Peyer's patch (tissue), 4 donors: ENCODE measurements at regions not wholly inside any gene's neighbourhood (a gene's known extent, or its start where the extent isn't known, plus 50 kb on each side); places are given as distances from the start of the nearest gene placed in this dataset.

Experiments used
- DNase-seq, 3 donors: peaks; one replicate each; pipeline ENCODE4 v3.0.0-alpha.2; 2017 to 2019
- H3K27ac ChIP-seq, 4 donors: fragments of 200-600 bp; sonication (generic); one replicate each; pipeline ENCODE4 v1.5.1; 2016 to 2019
- H3K27me3 ChIP-seq, 2 donors: fragments of 200-600 bp; sonication (generic); one replicate each; pipeline ENCODE4 v1.5.1; 2019
- H3K36me3 ChIP-seq, 3 donors: fragments of 200-600 bp; sonication (generic); one replicate each; pipeline ENCODE4 v1.5.1; 2016 to 2019
- H3K4me1 ChIP-seq, 4 donors: fragments of 200-600 bp; sonication (generic); one replicate each; pipeline ENCODE4 v1.5.1; 2016 to 2019
- H3K4me3 ChIP-seq, 4 donors: fragments of 200-600 bp; sonication (generic); 1 replicate in 3 of 4; 2 replicates in 1 of 4; pipeline ENCODE4 v1.5.1; 2016 to 2019; ENCODE audit warnings: mild to moderate bottlenecking in 1 of 4
- H3K9me3 ChIP-seq, 4 donors: fragments of 200-600 bp; sonication (generic); one replicate each; pipeline ENCODE4 v1.5.1; 2016 to 2019; ENCODE audit warnings: mild to moderate bottlenecking in 1 of 4
- CTCF ChIP-seq, 6 experiments: fragments of 450-650 bp in 4 of 6; fragments of 200-600 bp in 2 of 6; sonication (generic) in 1 of 6; IDR thresholded peaks; one replicate each; pipeline ENCODE4 v1.5.1; 2017 to 2019; ENCODE audit warnings: antibody characterized with exemption in 6 of 6, mild to moderate bottlenecking in 3 of 6, moderate library complexity in 1 of 6
- POLR2A ChIP-seq, 2 donors: fragments of 450-650 bp; IDR thresholded peaks; one replicate each; pipeline ENCODE4 v1.5.1; 2017; ENCODE audit warnings: antibody characterized with exemption in 2 of 2, mild to moderate bottlenecking in 2 of 2, moderate library complexity in 2 of 2

- H3K36me3 ChIP-seq, result no peaks in the 10 kb centered on the region
Measured at GRCh38 chr15:69929905-69930630, 167.6 kb downstream of the TLE3 start.

GRCh38 chr15:69930754-69931153 lies 167.0 kb downstream of the TLE3 start:
- H3K4me1 ChIP-seq, result no peaks in the 10 kb centered on the region
- H3K27ac ChIP-seq, result no peak overlapping the region
- H3K36me3 ChIP-seq, result no peaks in the 10 kb centered on the region
- TF ChIP-seq POLR2A (IDR thresholded peaks at IDR 0.05) (no peak), CTCF (IDR thresholded peaks at IDR 0.05) (no peak)
- H3K9me3 ChIP-seq, result no peaks in the 10 kb centered on the region
- H3K4me3 ChIP-seq, result no peak overlapping the region
- no peaks in the 10 kb centered on the region for H3K27me3 ChIP-seq
- DNase-seq, result no peak

More at GRCh38 chr15:69929905-69930630, 167.6 kb downstream of the TLE3 start:
- DNase-seq, result no peak
- Histone ChIP-seq H3K4me1 (no peaks in the 10 kb centered on the region), H3K27ac (no peak overlapping the region), H3K27me3 (no peaks in the 10 kb centered on the region), H3K4me3 (no peak overlapping the region), H3K9me3 (peaks cover 0 to 3% (median 0%) of the 10 kb centered on the region in 4 donors)
- TF ChIP-seq CTCF (IDR thresholded peaks at IDR 0.05), result no peak

GRCh38 chr15:69931156-69931555 lies 166.6 kb downstream of the TLE3 start:
- no peaks in the 10 kb centered on the region for H3K36me3 ChIP-seq
- H3K4me3 ChIP-seq, result no peak overlapping the region

GRCh38 chr15:69934607-69935006 lies 163.1 kb downstream of the TLE3 start:
- no peak for DNase-seq
- TF ChIP-seq POLR2A (IDR thresholded peaks at IDR 0.05) (no peak), CTCF (IDR thresholded peaks at IDR 0.05) (no peak)
- no peaks in the 10 kb centered on the region for H3K27me3 ChIP-seq
- no peaks in the 10 kb centered on the region for H3K36me3 ChIP-seq
- H3K27ac ChIP-seq, result no peak overlapping the region
- H3K9me3 ChIP-seq, result no peaks in the 10 kb centered on the region
- H3K4me3 ChIP-seq, result no peak overlapping the region
- no peaks in the 10 kb centered on the region for H3K4me1 ChIP-seq

More at GRCh38 chr15:69931156-69931555, 166.6 kb downstream of the TLE3 start:
- no peak for TF ChIP-seq CTCF (IDR thresholded peaks at IDR 0.05)
- TF ChIP-seq POLR2A (IDR thresholded peaks at IDR 0.05), result no peak
- DNase-seq, result no peak
- Histone ChIP-seq H3K9me3 (no peaks in the 10 kb centered on the region), H3K4me1 (no peaks in the 10 kb centered on the region), H3K27ac (no peak overlapping the region), H3K27me3 (no peaks in the 10 kb centered on the region)

GRCh38 chr15:69939513-69940440 lies 157.9 kb downstream of the TLE3 start:
- H3K9me3 ChIP-seq, result no peaks in the 10 kb centered on the region
- no peaks in the 10 kb centered on the region for H3K27me3 ChIP-seq
- no peak overlapping the region for H3K4me3 ChIP-seq
- H3K36me3 ChIP-seq, result no peaks in the 10 kb centered on the region
- TF ChIP-seq CTCF (IDR thresholded peaks at IDR 0.05), result no peak
- no peak overlapping the region for H3K27ac ChIP-seq
- no peaks in the 10 kb centered on the region for H3K4me1 ChIP-seq
- no peak for DNase-seq
